CD14-positive monocyte (primary cell): ENCODE measurements at regions not wholly inside any gene's neighbourhood (a gene's known extent, or its start where the extent isn't known, plus 50 kb on each side); places are given as distances from the start of the nearest gene placed in this dataset.
"Not testable (repeated sequence)": the region's sequence is repeated elsewhere in the genome, so short reads cannot be mapped to it uniquely, and the experiment has no call there.

Source experiments
- DNase-seq, 3 donors: peaks; one replicate each; pipeline ENCODE4 v3.0.0-alpha.2; 2011 to 2022
- H2AFZ ChIP-seq: 2 replicates; pipeline ENCODE4 v1.6.0; 2012; ENCODE audit warnings: mild to moderate bottlenecking, low read depth, low read length, inconsistent platforms; ENCODE audit not compliant: insufficient read depth, poor library complexity, severe bottlenecking
- H3K27ac ChIP-seq, 2 donors: 1 replicate in 1 of 2; 2 replicates in 1 of 2; pipeline ENCODE4 v1.5.1; 2012 to 2013; ENCODE audit warnings: low read length in 2 of 2, control low read depth in 1 of 2, inconsistent platforms in 1 of 2, low read depth in 1 of 2, mild to moderate bottlenecking in 1 of 2
- H3K27me3 ChIP-seq, 2 donors: one replicate each; pipeline versions ENCODE4 v1.6.0 to v1.6.1; 2011 to 2013; ENCODE audit warnings: low read length in 2 of 2; ENCODE audit not compliant: control insufficient read depth in 2 of 2, insufficient read depth in 2 of 2
- H3K36me3 ChIP-seq, 2 donors: replicated peaks in 1 of 2; 1 replicate in 1 of 2; 2 replicates in 1 of 2; pipeline versions ENCODE4 v1.5.1 to v1.6.1; 2012 to 2013; ENCODE audit warnings: low read length in 2 of 2, control low read depth in 1 of 2, inconsistent platforms in 1 of 2, mild to moderate bottlenecking in 1 of 2; ENCODE audit not compliant: insufficient read depth in 2 of 2, control insufficient read depth in 1 of 2
- H3K4me1 ChIP-seq, 2 donors: 1 replicate in 1 of 2; 2 replicates in 1 of 2; pipeline versions ENCODE4 v1.5.1 to v1.6.1; 2012 to 2013; ENCODE audit warnings: low read length in 2 of 2, control low read depth in 1 of 2, inconsistent platforms in 1 of 2, mild to moderate bottlenecking in 1 of 2, moderate library complexity in 1 of 2; ENCODE audit not compliant: insufficient read depth in 2 of 2, control insufficient read depth in 1 of 2
- H3K4me2 ChIP-seq: replicated peaks from 2 replicates; pipeline ENCODE3; 2012; ENCODE audit warnings: low read length, moderate library complexity, mild to moderate bottlenecking; ENCODE audit not compliant: poor library complexity, severe bottlenecking; ENCODE audit errors: extremely low read depth
- H3K4me3 ChIP-seq, 3 experiments: fragments of 200-600 bp in 1 of 3; sonication (generic) in 1 of 3; replicated peaks in 1 of 3; 1 replicate in 2 of 3; 2 replicates in 1 of 3; pipeline ENCODE4 v1.5.1; 2011 to 2013; ENCODE audit warnings: low read length in 3 of 3, mild to moderate bottlenecking in 3 of 3, control low read depth in 2 of 3, low read depth in 2 of 3, inconsistent platforms in 1 of 3, moderate library complexity in 1 of 3
- H3K79me2 ChIP-seq: 2 replicates; pipeline ENCODE4 v1.6.0; 2012; ENCODE audit warnings: mild to moderate bottlenecking, control low read depth, inconsistent platforms, low read length, moderate library complexity; ENCODE audit not compliant: insufficient read depth
- H3K9ac ChIP-seq: 2 replicates; pipeline ENCODE4 v1.6.0; 2017; ENCODE audit warnings: low read length, mild to moderate bottlenecking; ENCODE audit not compliant: insufficient read depth, poor library complexity, severe bottlenecking
- H3K9me3 ChIP-seq, 2 donors: replicated peaks in 1 of 2; 1 replicate in 1 of 2; 2 replicates in 1 of 2; pipeline versions ENCODE4 v1.5.1 to v1.6.1; 2012 to 2013; ENCODE audit warnings: low read length in 2 of 2, control low read depth in 1 of 2; ENCODE audit not compliant: control insufficient read depth in 1 of 2, insufficient read depth in 1 of 2
- H4K20me1 ChIP-seq: 2 replicates; pipeline ENCODE4 v1.6.0; 2012; ENCODE audit warnings: mild to moderate bottlenecking, low read length, control low read depth, moderate library complexity; ENCODE audit not compliant: insufficient read depth
- H3K27ac Mint-ChIP-seq, 7 donors: one replicate each; pipeline ENCODE4 v1.8.0; 2020; ENCODE audit warnings: mild to moderate bottlenecking in 7 of 7, mixed read lengths in 7 of 7, moderate library complexity in 6 of 7, inconsistent platforms in 2 of 7
- H3K27me3 Mint-ChIP-seq, 3 donors: one replicate each; pipeline ENCODE4 v1.8.0; 2021 to 2022; ENCODE audit warnings: low read depth in 3 of 3, mild to moderate bottlenecking in 3 of 3, mixed read lengths in 3 of 3, moderate library complexity in 3 of 3, inconsistent platforms in 1 of 3
- H3K36me3 Mint-ChIP-seq, 2 donors: one replicate each; pipeline ENCODE4 v1.8.0; 2020; ENCODE audit warnings: mixed read lengths in 2 of 2, inconsistent platforms in 1 of 2, mild to moderate bottlenecking in 1 of 2
- H3K4me1 Mint-ChIP-seq: one replicate; pipeline ENCODE4 v1.8.0; 2020; ENCODE audit warnings: mild to moderate bottlenecking, mixed read lengths
- H3K4me3 Mint-ChIP-seq, 2 donors: one replicate each; pipeline ENCODE4 v1.8.0; 2020; ENCODE audit warnings: mild to moderate bottlenecking in 2 of 2, mixed read lengths in 2 of 2, moderate library complexity in 1 of 2
- H3K9me3 Mint-ChIP-seq, 7 donors: one replicate each; pipeline ENCODE4 v1.8.0; 2020 to 2022; ENCODE audit warnings: mixed read lengths in 7 of 7, mild to moderate bottlenecking in 6 of 7, moderate library complexity in 6 of 7, inconsistent platforms in 2 of 7
- WGBS: methylation state at CpG from one replicate; pipeline ENCODE4 v1.1.5; 2013; ENCODE audit warnings: missing lambda C conversion rate; ENCODE audit not compliant: insufficient coverage; 5-methylcytosine and 5-hydroxymethylcytosine counted together
- intact Hi-C, 2 donors: fragments of 100-400 bp; cut with micrococcal nuclease; formaldehyde crosslinking; loops; one replicate each; pipeline versions ENCODE4 v1.15.0 to v1.15.1; 2023
- TF ChIP-seq, protein P1 (sequence below): fragments of 200-600 bp; IDR thresholded peaks from one replicate; pipeline ENCODE4 v1.8.0; 2022; ENCODE audit warnings: antibody characterized with exemption, mild to moderate bottlenecking

DNA sequence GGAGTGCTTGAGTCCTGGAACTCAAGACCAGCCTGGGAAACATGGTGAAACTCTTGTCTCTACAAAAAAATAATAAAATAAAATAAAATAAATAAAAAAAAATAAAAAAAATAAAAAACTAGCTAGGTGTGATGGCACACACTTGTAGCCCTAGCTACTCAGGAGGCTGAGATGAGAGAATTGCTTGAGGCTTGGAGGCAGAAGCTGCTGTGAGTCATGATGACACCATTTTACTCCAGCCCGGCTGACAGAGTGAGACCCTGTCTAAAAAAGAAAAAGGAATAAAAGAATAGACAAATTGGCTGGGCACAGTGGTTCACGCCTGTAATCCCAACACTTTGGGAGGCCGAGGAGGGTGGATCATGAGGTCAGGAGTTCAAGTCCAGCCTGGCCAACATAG, 1168.9 kb downstream of the SLITRK5 start:
- 100% methylated on average over 1 of the region's 3 CpGs for WGBS

GRCh38 chr13:88852293-88852692, 1181.1 kb downstream of the SLITRK5 start:
- WGBS: 95% methylated on average over 2 of the region's 6 CpGs
- H3K79me2 ChIP-seq, H3K27ac Mint-ChIP-seq, H2AFZ ChIP-seq, H3K27ac ChIP-seq, H4K20me1 ChIP-seq, H3K4me1 Mint-ChIP-seq, H3K36me3 ChIP-seq, H3K36me3 Mint-ChIP-seq, H3K27me3 ChIP-seq, DNase-seq, H3K9me3 ChIP-seq, H3K9me3 Mint-ChIP-seq, H3K27me3 Mint-ChIP-seq, intact Hi-C loops, H3K4me2 ChIP-seq, H3K9ac ChIP-seq, H3K4me3 Mint-ChIP-seq, H3K4me3 ChIP-seq, H3K4me1 ChIP-seq: not testable (repeated sequence)

More for the DNA sequence above, 1168.9 kb downstream of the SLITRK5 start:
- no peaks in the 10 kb centered on the region for H3K27me3 Mint-ChIP-seq
- intact Hi-C loops: no loop called here
- no peaks in the 10 kb centered on the region for H3K36me3 Mint-ChIP-seq
- no peak overlapping the region for H3K27ac ChIP-seq
- H3K9me3 Mint-ChIP-seq: peaks cover 0 to 8% (median 5%) of the 10 kb centered on the region in 7 donors
- H3K27ac Mint-ChIP-seq: no peak overlapping the region
- TF ChIP-seq, protein P1, sequence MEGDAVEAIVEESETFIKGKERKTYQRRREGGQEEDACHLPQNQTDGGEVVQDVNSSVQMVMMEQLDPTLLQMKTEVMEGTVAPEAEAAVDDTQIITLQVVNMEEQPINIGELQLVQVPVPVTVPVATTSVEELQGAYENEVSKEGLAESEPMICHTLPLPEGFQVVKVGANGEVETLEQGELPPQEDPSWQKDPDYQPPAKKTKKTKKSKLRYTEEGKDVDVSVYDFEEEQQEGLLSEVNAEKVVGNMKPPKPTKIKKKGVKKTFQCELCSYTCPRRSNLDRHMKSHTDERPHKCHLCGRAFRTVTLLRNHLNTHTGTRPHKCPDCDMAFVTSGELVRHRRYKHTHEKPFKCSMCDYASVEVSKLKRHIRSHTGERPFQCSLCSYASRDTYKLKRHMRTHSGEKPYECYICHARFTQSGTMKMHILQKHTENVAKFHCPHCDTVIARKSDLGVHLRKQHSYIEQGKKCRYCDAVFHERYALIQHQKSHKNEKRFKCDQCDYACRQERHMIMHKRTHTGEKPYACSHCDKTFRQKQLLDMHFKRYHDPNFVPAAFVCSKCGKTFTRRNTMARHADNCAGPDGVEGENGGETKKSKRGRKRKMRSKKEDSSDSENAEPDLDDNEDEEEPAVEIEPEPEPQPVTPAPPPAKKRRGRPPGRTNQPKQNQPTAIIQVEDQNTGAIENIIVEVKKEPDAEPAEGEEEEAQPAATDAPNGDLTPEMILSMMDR: no peak
- H3K79me2 ChIP-seq: no peaks in the 10 kb centered on the region
- no peak overlapping the region for H3K4me3 Mint-ChIP-seq
- no peaks in the 10 kb centered on the region for H4K20me1 ChIP-seq
- no peak overlapping the region for H2AFZ ChIP-seq
- no peak overlapping the region for H3K9ac ChIP-seq
- no peaks in the 10 kb centered on the region for H3K27me3 ChIP-seq
- no peak overlapping the region for H3K4me2 ChIP-seq
- no peaks in the 10 kb centered on the region for H3K4me1 ChIP-seq
- no peak overlapping the region for H3K4me3 ChIP-seq
- DNase-seq: no peak
- no peaks in the 10 kb centered on the region for H3K36me3 ChIP-seq
- no peaks in the 10 kb centered on the region for H3K4me1 Mint-ChIP-seq
- no peaks in the 10 kb centered on the region for H3K9me3 ChIP-seq
